GM12878 (cell line): ENCODE measurements at regions not wholly inside any gene's neighbourhood (a gene's known extent, or its start where the extent isn't known, plus 50 kb on each side); places are given as distances from the start of the nearest gene placed in this dataset.

Source experiments
- CBX5 ChIP-seq: sonication (generic); IDR thresholded peaks from 2 replicates; pipeline ENCODE4 v1.6.1; 2016; ENCODE audit warnings: low read depth, moderate library complexity, mild to moderate bottlenecking, inconsistent platforms
- ESRRA ChIP-seq: IDR thresholded peaks from 2 replicates; pipeline ENCODE4 v1.6.1; 2012; ENCODE audit warnings: mild to moderate bottlenecking, low read length, improper control_type of control experiment
- NRF1 ChIP-seq: conservative IDR thresholded peaks from 2 replicates; pipeline ENCODE4 v1.6.1; 2011; ENCODE audit warnings: mild to moderate bottlenecking, low read depth, low read length, improper control_type of control experiment
- RFX5 ChIP-seq: IDR thresholded peaks from 2 replicates; pipeline ENCODE4 v1.6.1; 2011; ENCODE audit warnings: low read depth, low read length, improper control_type of control experiment
- TF ChIP-seq, protein P1 (sequence below): fragments of 450-650 bp; IDR thresholded peaks from 2 replicates; pipeline ENCODE4 v1.6.1; 2018; ENCODE audit warnings: mild to moderate bottlenecking, low read depth, moderate library complexity; ENCODE audit not compliant: partially characterized antibody
- TF ChIP-seq, protein P2 (sequence below): fragments of 450-650 bp; formaldehyde crosslinking; IDR thresholded peaks from 2 replicates; pipeline ENCODE4 v1.4.0; 2020; ENCODE audit warnings: mild to moderate bottlenecking, moderate library complexity

DNA sequence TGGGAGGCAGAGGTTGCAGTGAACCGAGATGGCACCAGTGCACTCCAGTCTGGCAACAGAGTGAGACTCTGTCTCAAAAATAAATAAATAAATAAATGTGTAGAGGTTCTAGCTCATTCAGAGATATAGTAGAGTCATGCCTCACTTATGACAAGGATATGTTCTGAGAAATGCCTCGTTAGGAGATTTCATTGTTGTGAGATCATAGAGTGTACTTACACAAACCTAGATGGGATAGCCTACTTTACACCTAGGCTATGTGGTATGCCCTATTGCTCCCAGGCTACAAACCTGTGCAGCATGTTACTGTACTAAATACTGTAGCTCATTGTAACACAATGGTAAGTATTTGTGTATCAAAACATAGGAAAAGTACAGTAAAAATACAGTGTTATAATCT is 155.3 kb upstream of the JUN start (continued):
- TF ChIP-seq, protein P1, sequence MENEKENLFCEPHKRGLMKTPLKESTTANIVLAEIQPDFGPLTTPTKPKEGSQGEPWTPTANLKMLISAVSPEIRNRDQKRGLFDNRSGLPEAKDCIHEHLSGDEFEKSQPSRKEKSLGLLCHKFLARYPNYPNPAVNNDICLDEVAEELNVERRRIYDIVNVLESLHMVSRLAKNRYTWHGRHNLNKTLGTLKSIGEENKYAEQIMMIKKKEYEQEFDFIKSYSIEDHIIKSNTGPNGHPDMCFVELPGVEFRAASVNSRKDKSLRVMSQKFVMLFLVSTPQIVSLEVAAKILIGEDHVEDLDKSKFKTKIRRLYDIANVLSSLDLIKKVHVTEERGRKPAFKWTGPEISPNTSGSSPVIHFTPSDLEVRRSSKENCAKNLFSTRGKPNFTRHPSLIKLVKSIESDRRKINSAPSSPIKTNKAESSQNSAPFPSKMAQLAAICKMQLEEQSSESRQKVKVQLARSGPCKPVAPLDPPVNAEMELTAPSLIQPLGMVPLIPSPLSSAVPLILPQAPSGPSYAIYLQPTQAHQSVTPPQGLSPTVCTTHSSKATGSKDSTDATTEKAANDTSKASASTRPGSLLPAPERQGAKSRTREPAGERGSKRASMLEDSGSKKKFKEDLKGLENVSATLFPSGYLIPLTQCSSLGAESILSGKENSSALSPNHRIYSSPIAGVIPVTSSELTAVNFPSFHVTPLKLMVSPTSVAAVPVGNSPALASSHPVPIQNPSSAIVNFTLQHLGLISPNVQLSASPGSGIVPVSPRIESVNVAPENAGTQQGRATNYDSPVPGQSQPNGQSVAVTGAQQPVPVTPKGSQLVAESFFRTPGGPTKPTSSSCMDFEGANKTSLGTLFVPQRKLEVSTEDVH, result no peak
- TF ChIP-seq ESRRA (no peak), RFX5 (no peak), NRF1 (no peak), CBX5 (no peak)
- TF ChIP-seq, protein P2, sequence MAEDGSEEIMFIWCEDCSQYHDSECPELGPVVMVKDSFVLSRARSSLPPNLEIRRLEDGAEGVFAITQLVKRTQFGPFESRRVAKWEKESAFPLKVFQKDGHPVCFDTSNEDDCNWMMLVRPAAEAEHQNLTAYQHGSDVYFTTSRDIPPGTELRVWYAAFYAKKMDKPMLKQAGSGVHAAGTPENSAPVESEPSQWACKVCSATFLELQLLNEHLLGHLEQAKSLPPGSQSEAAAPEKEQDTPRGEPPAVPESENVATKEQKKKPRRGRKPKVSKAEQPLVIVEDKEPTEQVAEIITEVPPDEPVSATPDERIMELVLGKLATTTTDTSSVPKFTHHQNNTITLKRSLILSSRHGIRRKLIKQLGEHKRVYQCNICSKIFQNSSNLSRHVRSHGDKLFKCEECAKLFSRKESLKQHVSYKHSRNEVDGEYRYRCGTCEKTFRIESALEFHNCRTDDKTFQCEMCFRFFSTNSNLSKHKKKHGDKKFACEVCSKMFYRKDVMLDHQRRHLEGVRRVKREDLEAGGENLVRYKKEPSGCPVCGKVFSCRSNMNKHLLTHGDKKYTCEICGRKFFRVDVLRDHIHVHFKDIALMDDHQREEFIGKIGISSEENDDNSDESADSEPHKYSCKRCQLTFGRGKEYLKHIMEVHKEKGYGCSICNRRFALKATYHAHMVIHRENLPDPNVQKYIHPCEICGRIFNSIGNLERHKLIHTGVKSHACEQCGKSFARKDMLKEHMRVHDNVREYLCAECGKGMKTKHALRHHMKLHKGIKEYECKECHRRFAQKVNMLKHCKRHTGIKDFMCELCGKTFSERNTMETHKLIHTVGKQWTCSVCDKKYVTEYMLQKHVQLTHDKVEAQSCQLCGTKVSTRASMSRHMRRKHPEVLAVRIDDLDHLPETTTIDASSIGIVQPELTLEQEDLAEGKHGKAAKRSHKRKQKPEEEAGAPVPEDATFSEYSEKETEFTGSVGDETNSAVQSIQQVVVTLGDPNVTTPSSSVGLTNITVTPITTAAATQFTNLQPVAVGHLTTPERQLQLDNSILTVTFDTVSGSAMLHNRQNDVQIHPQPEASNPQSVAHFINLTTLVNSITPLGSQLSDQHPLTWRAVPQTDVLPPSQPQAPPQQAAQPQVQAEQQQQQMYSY (CRISPR knock-in tag), result no peak
